ENCODE measurements at regions not wholly inside any gene's neighbourhood (a gene's known extent, or its start where the extent isn't known, plus 50 kb on each side); places are given as distances from the start of the nearest gene placed in this dataset.

GRCh38 chr13:67353941-67354340 is 123.8 kb upstream of the PCDH9 start:
- in situ Hi-C loops (cut with MboI; ENCODE audit: low pct_ligation_motif_present in 1 of 4, low pct_unique_long_range_greater_than_20kb in 1 of 4, low sequenced_read_pairs in 3 of 4) (no loop called here), intact Hi-C loops (cut with DNase I; ENCODE audit: low total_unique reads) (no loop called here)
- Histone ChIP-seq H3K36me3 (no peaks in the 10 kb centered on the region), H3K4me1 (no peaks in the 10 kb centered on the region), H3K27me3 (no peaks in the 10 kb centered on the region), H3K4me3 (no peak overlapping the region), H3K9me3 (no peaks in the 10 kb centered on the region), H3K27ac (no peak overlapping the region)
- 36% methylated on average over 2 of the region's 2 CpGs; no CpG with 5 or more reads in 1 of the 2 donors for WGBS, 2 donors (ENCODE audit: low coverage in 1 of 2)
- TF ChIP-seq POLR2A (IDR thresholded peaks at IDR 0.05) (no peak), POLR2AphosphoS5 (IDR thresholded peaks at IDR 0.05) (no peak), EP300 (IDR thresholded peaks at IDR 0.05; ENCODE audit: low read depth) (no peak)
- TF ChIP-seq, protein P1, sequence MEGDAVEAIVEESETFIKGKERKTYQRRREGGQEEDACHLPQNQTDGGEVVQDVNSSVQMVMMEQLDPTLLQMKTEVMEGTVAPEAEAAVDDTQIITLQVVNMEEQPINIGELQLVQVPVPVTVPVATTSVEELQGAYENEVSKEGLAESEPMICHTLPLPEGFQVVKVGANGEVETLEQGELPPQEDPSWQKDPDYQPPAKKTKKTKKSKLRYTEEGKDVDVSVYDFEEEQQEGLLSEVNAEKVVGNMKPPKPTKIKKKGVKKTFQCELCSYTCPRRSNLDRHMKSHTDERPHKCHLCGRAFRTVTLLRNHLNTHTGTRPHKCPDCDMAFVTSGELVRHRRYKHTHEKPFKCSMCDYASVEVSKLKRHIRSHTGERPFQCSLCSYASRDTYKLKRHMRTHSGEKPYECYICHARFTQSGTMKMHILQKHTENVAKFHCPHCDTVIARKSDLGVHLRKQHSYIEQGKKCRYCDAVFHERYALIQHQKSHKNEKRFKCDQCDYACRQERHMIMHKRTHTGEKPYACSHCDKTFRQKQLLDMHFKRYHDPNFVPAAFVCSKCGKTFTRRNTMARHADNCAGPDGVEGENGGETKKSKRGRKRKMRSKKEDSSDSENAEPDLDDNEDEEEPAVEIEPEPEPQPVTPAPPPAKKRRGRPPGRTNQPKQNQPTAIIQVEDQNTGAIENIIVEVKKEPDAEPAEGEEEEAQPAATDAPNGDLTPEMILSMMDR (IDR thresholded peaks at IDR 0.05), result no peak
- no peak for DNase-seq

- intact Hi-C loops (cut with DNase I; ENCODE audit: low total_unique reads), result no loop called here
- H3K4me1 ChIP-seq, result no peaks in the 10 kb centered on the region
- no peaks in the 10 kb centered on the region for H3K9me3 ChIP-seq
- H3K27me3 ChIP-seq, result no peaks in the 10 kb centered on the region
- in situ Hi-C loops (cut with MboI; ENCODE audit: low pct_ligation_motif_present in 1 of 4, low pct_unique_long_range_greater_than_20kb in 1 of 4, low sequenced_read_pairs in 3 of 4), result no loop called here
- WGBS, 2 donors (ENCODE audit: low coverage in 1 of 2), result 35 to 46% methylated on average over 1 of the region's 1 CpG
- H3K27ac ChIP-seq, result no peak overlapping the region
- no peak overlapping the region for H3K4me3 ChIP-seq
- TF ChIP-seq POLR2AphosphoS5 (IDR thresholded peaks at IDR 0.05) (no peak), EP300 (IDR thresholded peaks at IDR 0.05; ENCODE audit: low read depth) (no peak), POLR2A (IDR thresholded peaks at IDR 0.05) (no peak)
- TF ChIP-seq, protein P1 (IDR thresholded peaks at IDR 0.05), result no peak
- DNase-seq, result no peak
- no peaks in the 10 kb centered on the region for H3K36me3 ChIP-seq
Measured at GRCh38 chr13:67353031-67353430, 122.9 kb upstream of the PCDH9 start.

DNA sequence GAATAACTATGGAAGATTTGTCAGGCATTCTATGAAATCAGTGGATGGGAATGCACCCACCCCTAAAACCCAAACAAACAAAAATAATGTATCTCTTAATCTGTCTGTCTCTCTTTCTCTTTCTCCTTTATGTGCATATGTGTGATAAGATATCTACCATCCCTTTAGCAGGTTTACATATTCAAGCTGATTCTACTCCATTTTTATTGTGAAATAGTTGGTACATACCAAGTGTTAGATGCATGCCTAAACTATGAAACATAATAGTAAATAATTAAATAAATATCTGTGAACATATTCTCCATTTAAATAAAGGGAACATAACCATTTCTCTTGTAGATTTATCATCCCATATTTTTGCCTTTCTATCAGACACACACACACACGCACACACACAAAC is 121.8 kb upstream of the PCDH9 start:
- Histone ChIP-seq H3K9me3 (no peaks in the 10 kb centered on the region), H3K4me3 (no peak overlapping the region), H3K27me3 (no peaks in the 10 kb centered on the region), H3K4me1 (no peaks in the 10 kb centered on the region), H3K36me3 (no peaks in the 10 kb centered on the region), H3K27ac (no peak overlapping the region)
- 82 to 85% methylated on average over 1 of the region's 1 CpG for WGBS, 2 donors (ENCODE audit: low coverage in 1 of 2)
- no peak for DNase-seq
- in situ Hi-C loops (cut with MboI; ENCODE audit: low pct_ligation_motif_present in 1 of 4, low pct_unique_long_range_greater_than_20kb in 1 of 4, low sequenced_read_pairs in 3 of 4) (no loop called here), intact Hi-C loops (cut with DNase I; ENCODE audit: low total_unique reads) (no loop called here)
- TF ChIP-seq POLR2AphosphoS5 (IDR thresholded peaks at IDR 0.05) (no peak), EP300 (IDR thresholded peaks at IDR 0.05; ENCODE audit: low read depth) (no peak)
- TF ChIP-seq, protein P1 (IDR thresholded peaks at IDR 0.05), result no peak

DNA sequence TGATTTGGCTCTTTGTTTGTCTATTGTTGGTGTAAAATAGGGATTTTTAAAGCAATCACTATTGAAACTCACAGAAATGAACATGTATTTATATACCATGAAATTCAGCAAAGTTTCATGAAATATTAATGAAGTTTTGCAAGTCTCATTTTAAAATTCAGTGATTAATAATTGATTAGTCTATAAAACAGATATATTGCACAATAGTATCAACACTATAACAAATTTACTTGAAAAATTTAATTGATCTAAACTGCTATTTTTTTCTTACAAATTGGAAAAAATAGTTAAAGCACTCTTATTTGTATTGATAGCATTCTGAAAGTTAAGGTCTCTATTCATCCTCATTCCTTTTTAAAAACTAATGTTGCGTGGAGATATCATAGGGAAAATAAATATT is 121.0 kb upstream of the PCDH9 start:
- H3K27ac ChIP-seq, result no peak overlapping the region
- H3K4me1 ChIP-seq, result no peaks in the 10 kb centered on the region
- DNase-seq, result no peak
- intact Hi-C loops (cut with DNase I; ENCODE audit: low total_unique reads) (no loop called here), in situ Hi-C loops (cut with MboI; ENCODE audit: low pct_ligation_motif_present in 1 of 4, low pct_unique_long_range_greater_than_20kb in 1 of 4, low sequenced_read_pairs in 3 of 4) (no loop called here)
- H3K36me3 ChIP-seq, result no peaks in the 10 kb centered on the region
- no peak overlapping the region for H3K4me3 ChIP-seq
- no peaks in the 10 kb centered on the region for H3K9me3 ChIP-seq
- WGBS, 2 donors (ENCODE audit: low coverage in 1 of 2), result 94 to 100% methylated on average over 1 of the region's 1 CpG
- no peak for TF ChIP-seq POLR2AphosphoS5 (IDR thresholded peaks at IDR 0.05)
- TF ChIP-seq POLR2A (IDR thresholded peaks at IDR 0.05), result no peak
- TF ChIP-seq, protein P1 (IDR thresholded peaks at IDR 0.05), result no peak
- no peaks in the 10 kb centered on the region for H3K27me3 ChIP-seq

Measured in transverse colon (tissue), 4 donors.